Heart right ventricle (tissue), 16 donors: ENCODE measurements at regions not wholly inside any gene's neighbourhood (a gene's known extent, or its start where the extent isn't known, plus 50 kb on each side); places are given as distances from the start of the nearest gene placed in this dataset.
"Not testable (repeated sequence)": the region's sequence is repeated elsewhere in the genome, so short reads cannot be mapped to it uniquely, and the experiment has no call there.

Source experiments
- ATAC-seq, 8 donors: fragments of 200-7000 bp; cut with Tn5 transposase; one replicate each; pipeline ENCODE4 v1.9.1; 2020; ENCODE audit warnings: mild to moderate bottlenecking in 8 of 8, moderate library complexity in 8 of 8, moderate number of reproducible peaks in 1 of 8
- DNase-seq, 2 donors: peaks; one replicate each; pipeline ENCODE4 v3.0.0-alpha.2; 2020
- H3K27ac ChIP-seq, 10 donors: fragments of 200-600 bp; sonication (generic) in 2 of 10; one replicate each; pipeline versions ENCODE4 v1.5.0 to v1.8.0; 2020 to 2022; ENCODE audit warnings: mild to moderate bottlenecking in 3 of 10
- H3K27me3 ChIP-seq, 7 donors: fragments of 200-600 bp; one replicate each; pipeline ENCODE4 v1.8.0; 2021 to 2022; ENCODE audit warnings: mild to moderate bottlenecking in 2 of 7
- H3K36me3 ChIP-seq, 9 donors: fragments of 200-600 bp; sonication (generic) in 1 of 9; one replicate each; pipeline versions ENCODE4 v1.5.0 to v1.8.0; 2020 to 2022; ENCODE audit warnings: mild to moderate bottlenecking in 2 of 9
- H3K4me1 ChIP-seq, 9 donors: fragments of 200-600 bp; sonication (generic) in 1 of 9; one replicate each; pipeline versions ENCODE4 v1.5.0 to v1.8.0; 2020 to 2022; ENCODE audit warnings: mild to moderate bottlenecking in 4 of 9
- H3K4me3 ChIP-seq, 10 donors: fragments of 200-600 bp; sonication (generic) in 2 of 10; one replicate each; pipeline versions ENCODE4 v1.5.0 to v1.8.0; 2020 to 2022; ENCODE audit warnings: mild to moderate bottlenecking in 7 of 10, moderate library complexity in 2 of 10
- H3K9me3 ChIP-seq, 11 donors: fragments of 200-600 bp in 10 of 11; sonication (generic) in 2 of 11; one replicate each; pipeline versions ENCODE4 v1.5.0 to v1.8.0; 2013 to 2022; ENCODE audit warnings: mild to moderate bottlenecking in 2 of 11, control low read depth in 1 of 11, moderate library complexity in 1 of 11
- WGBS, 2 donors: extraction: QIAGEN DNeasy Blood & Tissue Kit; methylation state at CpG; one replicate each; pipeline ENCODE4 v1.1.7; 2013; ENCODE audit warnings: inconsistent platforms in 1 of 2; 5-methylcytosine and 5-hydroxymethylcytosine counted together
- intact Hi-C, 10 donors: fragments of 100-400 bp; cut with DNase I; formaldehyde crosslinking; loops; one replicate each; pipeline versions ENCODE4 v1.11.1 to v1.14.2; 2022
- TF ChIP-seq, protein P1 (sequence below), 9 donors: fragments of 200-600 bp; sonication (generic) in 2 of 9; IDR thresholded peaks; one replicate each; pipeline versions ENCODE4 v1.5.0 to v1.8.0; 2021 to 2022; ENCODE audit warnings: antibody characterized with exemption in 9 of 9, mild to moderate bottlenecking in 5 of 9, moderate library complexity in 1 of 9
- donor health status: Arrhythmogenic right ventricular cardiomyopathy.
- donor health status: ischemic (EF 13 %, LVEDD 7.1; RV severe dilation, severe dysfunction).
- donor health status: healthy with polysubstance abuse.
- donor health status: DM: no; HTN: yes; CAD: no.
- donor health status: DM: no; HTN: no; CAD: no.
- donor health status: ischemic (EF 25% LVEDD 6.9; RV normal size, moderate dysfunction).
- donor health status: ischemic (EF 25% LVEDD 5.7; RV mildly dilated, moderate dysfunction).
- donor health status: healthy.
- donor health status: DM: yes; HTN: yes; CAD: no.
- donor health status: Ischemic cardiomyopathy.
- donor health status: ischemic (EF 35%, LVEDD 5.7; RV mildly dilated, moderate dysfunction).
- donor health status: nonischemic (EF 11% LVEDD 7.7; RV severe dilation, severe dysfunction).
- donor health status: DM: yes; HTN: yes; CAD: no.
- donor health status: PGD.
- donor health status: ischemic (EF 29% LVEDD 5.4; RV normal size, mild dysfunction).
- donor health status: nonischemic (EF 23%, LVEDD 6.1; RV moderate dilation, normal function).

- WGBS, 2 donors = 88 to 89% methylated on average over 2 of the region's 2 CpGs
These were observed 1499.5 kb upstream of the ADGRL3 start for GRCh38 chr4:59700651-59701050.

GRCh38 chr4:59704616-59705015 is 1495.5 kb upstream of the ADGRL3 start:
- H3K27ac ChIP-seq = no peak overlapping the region
- TF ChIP-seq, protein P1, sequence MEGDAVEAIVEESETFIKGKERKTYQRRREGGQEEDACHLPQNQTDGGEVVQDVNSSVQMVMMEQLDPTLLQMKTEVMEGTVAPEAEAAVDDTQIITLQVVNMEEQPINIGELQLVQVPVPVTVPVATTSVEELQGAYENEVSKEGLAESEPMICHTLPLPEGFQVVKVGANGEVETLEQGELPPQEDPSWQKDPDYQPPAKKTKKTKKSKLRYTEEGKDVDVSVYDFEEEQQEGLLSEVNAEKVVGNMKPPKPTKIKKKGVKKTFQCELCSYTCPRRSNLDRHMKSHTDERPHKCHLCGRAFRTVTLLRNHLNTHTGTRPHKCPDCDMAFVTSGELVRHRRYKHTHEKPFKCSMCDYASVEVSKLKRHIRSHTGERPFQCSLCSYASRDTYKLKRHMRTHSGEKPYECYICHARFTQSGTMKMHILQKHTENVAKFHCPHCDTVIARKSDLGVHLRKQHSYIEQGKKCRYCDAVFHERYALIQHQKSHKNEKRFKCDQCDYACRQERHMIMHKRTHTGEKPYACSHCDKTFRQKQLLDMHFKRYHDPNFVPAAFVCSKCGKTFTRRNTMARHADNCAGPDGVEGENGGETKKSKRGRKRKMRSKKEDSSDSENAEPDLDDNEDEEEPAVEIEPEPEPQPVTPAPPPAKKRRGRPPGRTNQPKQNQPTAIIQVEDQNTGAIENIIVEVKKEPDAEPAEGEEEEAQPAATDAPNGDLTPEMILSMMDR (IDR thresholded peaks at IDR 0.05) = no peak
- H3K4me1 ChIP-seq = no peaks in the 10 kb centered on the region
- 77 to 89% methylated on average over 5 of the region's 5 CpGs for WGBS, 2 donors
- H3K4me3 ChIP-seq = peak overlapping the region in 1 of 10 donors; percentile 12
- ATAC-seq = no peak
- H3K9me3 ChIP-seq = no peaks in the 10 kb centered on the region
- H3K27me3 ChIP-seq = no peaks in the 10 kb centered on the region
- no peaks in the 10 kb centered on the region for H3K36me3 ChIP-seq
- DNase-seq = no peak
- intact Hi-C loops = no loop called here

More at GRCh38 chr4:59700651-59701050, 1499.5 kb upstream of the ADGRL3 start:
- TF ChIP-seq, protein P1 (IDR thresholded peaks at IDR 0.05) = no peak
- Histone ChIP-seq H3K27me3 (no peaks in the 10 kb centered on the region), H3K27ac (no peak overlapping the region), H3K4me1 (no peaks in the 10 kb centered on the region), H3K4me3 (no peak overlapping the region), H3K9me3 (no peaks in the 10 kb centered on the region), H3K36me3 (no peaks in the 10 kb centered on the region)
- no peak for DNase-seq
- ATAC-seq = no peak
- intact Hi-C loops = no loop called here

- no peak for ATAC-seq
These were observed 1487.7 kb upstream of the ADGRL3 start for GRCh38 chr4:59712470-59712869.

DNA sequence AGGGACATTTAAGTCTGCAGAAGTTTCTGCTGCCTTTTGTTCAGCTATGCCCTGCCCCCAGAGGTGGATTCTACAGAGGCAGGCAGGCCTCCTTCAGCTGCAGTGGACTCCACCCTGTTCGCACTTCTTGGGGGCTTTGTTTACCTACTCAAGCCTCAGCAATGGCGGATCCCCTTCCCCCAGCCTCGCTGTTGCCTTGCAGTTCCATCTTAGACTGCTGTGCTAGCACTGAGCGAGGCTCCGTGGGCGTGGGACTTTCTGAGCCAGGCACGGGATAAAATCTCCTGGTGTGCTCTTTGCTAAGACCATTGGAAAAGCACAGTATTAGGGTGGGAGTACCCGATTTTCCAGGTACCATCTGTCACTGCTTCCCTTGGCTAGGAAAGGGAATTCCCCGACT is 1475.8 kb upstream of the ADGRL3 start:
- H3K4me1 ChIP-seq, H3K27me3 ChIP-seq, intact Hi-C loops, H3K36me3 ChIP-seq, H3K4me3 ChIP-seq, ATAC-seq, DNase-seq, H3K27ac ChIP-seq: not testable (repeated sequence)
- H3K9me3 ChIP-seq = peaks cover 0 to 40% (median 0%) of the 10 kb centered on the region in 11 donors
- whole genome bisulfite sequencing, 2 donors = 84 to 85% methylated on average over 9 of the region's 9 CpGs

More at GRCh38 chr4:59712470-59712869, 1487.7 kb upstream of the ADGRL3 start:
- no peak for DNase-seq
- WGBS, 2 donors = 72 to 79% methylated on average over 1 of the region's 1 CpG
- no peak overlapping the region for H3K27ac ChIP-seq
- no peaks in the 10 kb centered on the region for H3K27me3 ChIP-seq
- H3K36me3 ChIP-seq = no peaks in the 10 kb centered on the region
- no peak overlapping the region for H3K4me3 ChIP-seq
- TF ChIP-seq, protein P1 (IDR thresholded peaks at IDR 0.05) = no peak
- H3K9me3 ChIP-seq = peaks cover 0 to 2% (median 0%) of the 10 kb centered on the region in 11 donors
- H3K4me1 ChIP-seq = no peaks in the 10 kb centered on the region
- intact Hi-C loops = no loop called here

GRCh38 chr4:59727745-59728144 is 1472.4 kb upstream of the ADGRL3 start:
- Histone ChIP-seq H3K9me3 (peaks cover 0 to 18% (median 0%) of the 10 kb centered on the region in 11 donors), H3K36me3 (no peaks in the 10 kb centered on the region), H3K27me3 (no peaks in the 10 kb centered on the region), H3K4me1 (no peaks in the 10 kb centered on the region), H3K27ac (no peak overlapping the region), H3K4me3 (no peak overlapping the region)
- intact Hi-C loops = no loop called here
- TF ChIP-seq, protein P1 (IDR thresholded peaks at IDR 0.05) = no peak
- WGBS, 2 donors = 86 to 89% methylated on average over 1 of the region's 1 CpG
- DNase-seq (no peak), ATAC-seq (no peak)
